ENCODE measurements at regions not wholly inside any gene's neighbourhood (a gene's known extent, or its start where the extent isn't known, plus 50 kb on each side); places are given as distances from the start of the nearest gene placed in this dataset.

GRCh38 chr1:14061722-14062121 is 361.7 kb downstream of the PRDM2 start:
- Histone ChIP-seq H3K4me1 (no peaks in the 10 kb centered on the region), H3K27ac (no peak overlapping the region), H3K4me2 (no peak overlapping the region), H3K9me3 (no peaks in the 10 kb centered on the region), H3K4me3 (no peak overlapping the region)
- WGBS (ENCODE audit: missing lambda C conversion rate), result 48% methylated on average over 5 of the region's 5 CpGs
- CTCF ChIA-PET, result no interaction called here
- POLR2A ChIA-PET, result no interaction called here
- no peak for TF ChIP-seq E2F6 (IDR thresholded peaks at IDR 0.05; ENCODE audit: borderline replicate concordance, low read depth)
- no peak for TF ChIP-seq CBX8 (IDR thresholded peaks at IDR 0.05)
- TF ChIP-seq HOXB5 (CRISPR knock-in tag; IDR thresholded peaks at IDR 0.05), result no peak
- no peak for TF ChIP-seq MAZ (IDR thresholded peaks at IDR 0.05; ENCODE audit: borderline replicate concordance, low read depth, low read length)
- no peak for TF ChIP-seq NR3C1 (IDR thresholded peaks at IDR 0.05)
- TF ChIP-seq SMC3 (IDR thresholded peaks at IDR 0.05), result no peak
- TF ChIP-seq HMGXB4 (CRISPR knock-in tag; IDR thresholded peaks at IDR 0.05; ENCODE audit: borderline replicate concordance), result no peak
- no peak for ATAC-seq
- no peak for FAIRE-seq
- DNase-seq (ENCODE audit: low read depth in 1 of 2, low spot score in 1 of 2), result no peak

GRCh38 chr1:14062669-14063068 is 362.7 kb downstream of the PRDM2 start:
- DNase-seq (ENCODE audit: low read depth in 1 of 2, low spot score in 1 of 2), result no peak
- ChIA-PET POLR2A (no interaction called here), CTCF (no interaction called here)
- no peak overlapping the region for H3K27ac ChIP-seq
- no peak overlapping the region for H3K4me3 ChIP-seq
- FAIRE-seq, result no peak
- no peak for ATAC-seq
- TF ChIP-seq PBX3 (IDR thresholded peaks at IDR 0.05) (no peak), JUNB (IDR thresholded peaks at IDR 0.05) (no peak), HOXA7 (CRISPR knock-in tag; IDR thresholded peaks at IDR 0.05) (no peak), RCOR1 (IDR thresholded peaks at IDR 0.05; ENCODE audit: low read depth, low read length) (no peak), HOXB13 (CRISPR knock-in tag; IDR thresholded peaks at IDR 0.05; ENCODE audit: low read depth) (no peak), HDAC2 (IDR thresholded peaks at IDR 0.05) (no peak), RAD21 (conservative IDR thresholded peaks at IDR 0.05 in 1 of 2, IDR thresholded peaks at IDR 0.05 in 1 of 2) (no peak), CBX2 (IDR thresholded peaks at IDR 0.05; ENCODE audit: borderline replicate concordance, low read depth) (no peak)
- no peaks in the 10 kb centered on the region for H3K9me3 ChIP-seq
- no peaks in the 10 kb centered on the region for H3K4me1 ChIP-seq
- H3K4me2 ChIP-seq, result no peak overlapping the region
- 24% methylated on average over 4 of the region's 4 CpGs for WGBS (ENCODE audit: missing lambda C conversion rate)

GRCh38 chr1:14064649-14065442 is 364.9 kb downstream of the PRDM2 start:
- no peak for FAIRE-seq
- 66% methylated on average over 5 of the region's 14 CpGs for WGBS (ENCODE audit: missing lambda C conversion rate)

More at GRCh38 chr1:14064649-14065442, 364.9 kb downstream of the PRDM2 start:
- DNase-seq (ENCODE audit: low read depth in 1 of 2, low spot score in 1 of 2) (no peak), ATAC-seq (no peak)
- Histone ChIP-seq H3K9me3 (no peaks in the 10 kb centered on the region), H3K4me2 (no peak overlapping the region), H3K4me3 (no peak overlapping the region), H3K4me1 (no peaks in the 10 kb centered on the region), H3K27ac (no peak overlapping the region)
- ChIA-PET CTCF (interaction anchor here (0.7 kb wide), 1 partner anchor 36 kb away, joined by 3 read pairs; no protein-coding TSS in a partner anchor), POLR2A (no interaction called here)
- TF ChIP-seq ZSCAN20 (CRISPR knock-in tag; IDR thresholded peaks at IDR 0.05) (no peak), PBX3 (IDR thresholded peaks at IDR 0.05) (no peak), MAZ (IDR thresholded peaks at IDR 0.05; ENCODE audit: borderline replicate concordance, low read depth, low read length) (no peak), MYC (IDR thresholded peaks at IDR 0.05; ENCODE audit: borderline replicate concordance, low read length) (no peak), RARB (CRISPR knock-in tag; IDR thresholded peaks at IDR 0.05) (no peak), SMC3 (IDR thresholded peaks at IDR 0.05) (no peak), CTCF (IDR thresholded peaks at IDR 0.05) (no peak), HEYL (CRISPR knock-in tag; IDR thresholded peaks at IDR 0.05) (no peak), RFX5 (IDR thresholded peaks at IDR 0.05) (no peak)
